HL-60 (cell line): ENCODE measurements at regions not wholly inside any gene's neighbourhood (a gene's known extent, or its start where the extent isn't known, plus 50 kb on each side); places are given as distances from the start of the nearest gene placed in this dataset.

Experiments used
- DNase-seq, 2 experiments: peaks; one replicate each; pipeline ENCODE4 v3.0.0-alpha.2; 2010 to 2020; ENCODE audit warnings: low read depth in 1 of 2, low spot score in 1 of 2
- H3K27ac ChIP-seq: fragments of 250-450 bp; sonication (Bioruptor Pico); replicated peaks from 2 replicates; pipeline ENCODE4 v1.5.1; 2020; ENCODE audit warnings: mild to moderate bottlenecking, moderate library complexity
- H3K27me3 ChIP-seq: fragments of 250-450 bp; sonication (Bioruptor Pico); 2 replicates; pipeline ENCODE4 v1.5.1; 2021; ENCODE audit warnings: mild to moderate bottlenecking, moderate library complexity; ENCODE audit not compliant: insufficient read depth, poor library complexity, severe bottlenecking
- H3K4me3 ChIP-seq: replicated peaks from 2 replicates; pipeline ENCODE4 v1.5.1; 2011; ENCODE audit warnings: mild to moderate bottlenecking, control low read depth, low read length; ENCODE audit not compliant: insufficient read depth
- GABPA ChIP-seq: IDR thresholded peaks from 2 replicates; pipeline ENCODE4 v1.6.1; 2012; ENCODE audit warnings: low read depth
- POLR2AphosphoS5 ChIP-seq: IDR thresholded peaks from 2 replicates; pipeline ENCODE4 v1.6.1; 2012; ENCODE audit warnings: low read depth
- REST ChIP-seq: IDR thresholded peaks from 2 replicates; pipeline ENCODE4 v1.6.1; 2012; ENCODE audit warnings: low read depth; ENCODE audit not compliant: insufficient replicate concordance
- SPI1 ChIP-seq: IDR thresholded peaks from 2 replicates; pipeline ENCODE4 v1.6.1; 2012; ENCODE audit warnings: low read depth, mild to moderate bottlenecking, borderline replicate concordance
- TF ChIP-seq, protein P1 (sequence below): IDR thresholded peaks from one replicate; pipeline ENCODE4 v1.5.1; 2011; ENCODE audit warnings: low read length, control low read depth, inconsistent platforms; ENCODE audit not compliant: insufficient read depth

- Histone ChIP-seq H3K27ac (no peak overlapping the region), H3K27me3 (no peaks in the 10 kb centered on the region), H3K4me3 (no peak overlapping the region)
- TF ChIP-seq POLR2AphosphoS5 (no peak), REST (no peak), SPI1 (no peak), GABPA (no peak)
- TF ChIP-seq, protein P1, sequence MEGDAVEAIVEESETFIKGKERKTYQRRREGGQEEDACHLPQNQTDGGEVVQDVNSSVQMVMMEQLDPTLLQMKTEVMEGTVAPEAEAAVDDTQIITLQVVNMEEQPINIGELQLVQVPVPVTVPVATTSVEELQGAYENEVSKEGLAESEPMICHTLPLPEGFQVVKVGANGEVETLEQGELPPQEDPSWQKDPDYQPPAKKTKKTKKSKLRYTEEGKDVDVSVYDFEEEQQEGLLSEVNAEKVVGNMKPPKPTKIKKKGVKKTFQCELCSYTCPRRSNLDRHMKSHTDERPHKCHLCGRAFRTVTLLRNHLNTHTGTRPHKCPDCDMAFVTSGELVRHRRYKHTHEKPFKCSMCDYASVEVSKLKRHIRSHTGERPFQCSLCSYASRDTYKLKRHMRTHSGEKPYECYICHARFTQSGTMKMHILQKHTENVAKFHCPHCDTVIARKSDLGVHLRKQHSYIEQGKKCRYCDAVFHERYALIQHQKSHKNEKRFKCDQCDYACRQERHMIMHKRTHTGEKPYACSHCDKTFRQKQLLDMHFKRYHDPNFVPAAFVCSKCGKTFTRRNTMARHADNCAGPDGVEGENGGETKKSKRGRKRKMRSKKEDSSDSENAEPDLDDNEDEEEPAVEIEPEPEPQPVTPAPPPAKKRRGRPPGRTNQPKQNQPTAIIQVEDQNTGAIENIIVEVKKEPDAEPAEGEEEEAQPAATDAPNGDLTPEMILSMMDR: no peak
- DNase-seq: no peak
Measured at GRCh38 chr18:40752316-40752715, 1202.7 kb upstream of the PIK3C3 start.

GRCh38 chr18:40751186-40751585 lies 1203.8 kb upstream of the PIK3C3 start:
- no peak overlapping the region for H3K27ac ChIP-seq
- no peak for DNase-seq
- no peak for TF ChIP-seq REST
- TF ChIP-seq POLR2AphosphoS5: no peak
- TF ChIP-seq, protein P1: no peak
- no peak for TF ChIP-seq GABPA
- TF ChIP-seq SPI1: no peak
- H3K27me3 ChIP-seq: no peaks in the 10 kb centered on the region
- H3K4me3 ChIP-seq: no peak overlapping the region

GRCh38 chr18:40739029-40739428 lies 1216.0 kb upstream of the PIK3C3 start:
- H3K27ac ChIP-seq: no peak overlapping the region
- H3K27me3 ChIP-seq: no peaks in the 10 kb centered on the region
- no peak for DNase-seq
- TF ChIP-seq REST (no peak), SPI1 (no peak), GABPA (no peak), POLR2AphosphoS5 (no peak)
- TF ChIP-seq, protein P1: no peak
- no peak overlapping the region for H3K4me3 ChIP-seq
